ENCODE measurements at regions not wholly inside any gene's neighbourhood (a gene's known extent, or its start where the extent isn't known, plus 50 kb on each side); places are given as distances from the start of the nearest gene placed in this dataset.

GRCh38 chr1:213617133-213617532 lies 370.6 kb upstream of the PROX1 start:
- no peak for TF ChIP-seq FOXP2 (optimal IDR thresholded peaks at IDR 0.05; ENCODE audit: borderline replicate concordance, extremely low read depth, extremely low read length, insufficient read depth)
- no peak for TF ChIP-seq SIN3A (IDR thresholded peaks at IDR 0.05; ENCODE audit: borderline replicate concordance, insufficient read depth, low read length)
- no peak for TF ChIP-seq REST (IDR thresholded peaks at IDR 0.05; ENCODE audit: insufficient read depth in 1 of 2, low read depth in 2 of 2, low read length in 2 of 2)
- TF ChIP-seq TAF1 (IDR thresholded peaks at IDR 0.05; ENCODE audit: borderline replicate concordance, insufficient read depth, low read length): no peak
- TF ChIP-seq POLR2AphosphoS5 (IDR thresholded peaks at IDR 0.05; ENCODE audit: low read depth, low read length): no peak

GRCh38 chr1:213618094-213618493 lies 369.7 kb upstream of the PROX1 start:
- no peak for TF ChIP-seq REST (IDR thresholded peaks at IDR 0.05; ENCODE audit: insufficient read depth in 1 of 2, low read depth in 2 of 2, low read length in 2 of 2)
- TF ChIP-seq TAF1 (IDR thresholded peaks at IDR 0.05; ENCODE audit: borderline replicate concordance, insufficient read depth, low read length): no peak
- no peak for TF ChIP-seq SIN3A (IDR thresholded peaks at IDR 0.05; ENCODE audit: borderline replicate concordance, insufficient read depth, low read length)
- no peak for TF ChIP-seq POLR2AphosphoS5 (IDR thresholded peaks at IDR 0.05; ENCODE audit: low read depth, low read length)

GRCh38 chr1:213619026-213619425 lies 368.7 kb upstream of the PROX1 start:
- TF ChIP-seq FOXP2 (optimal IDR thresholded peaks at IDR 0.05; ENCODE audit: borderline replicate concordance, extremely low read depth, extremely low read length, insufficient read depth): no peak
- no peak for TF ChIP-seq REST (IDR thresholded peaks at IDR 0.05; ENCODE audit: insufficient read depth in 1 of 2, low read depth in 2 of 2, low read length in 2 of 2)
- TF ChIP-seq SIN3A (IDR thresholded peaks at IDR 0.05; ENCODE audit: borderline replicate concordance, insufficient read depth, low read length): no peak
- TF ChIP-seq TAF1 (IDR thresholded peaks at IDR 0.05; ENCODE audit: borderline replicate concordance, insufficient read depth, low read length): no peak
- TF ChIP-seq POLR2AphosphoS5 (IDR thresholded peaks at IDR 0.05; ENCODE audit: low read depth, low read length): no peak

GRCh38 chr1:213621077-213621476 lies 366.7 kb upstream of the PROX1 start:
- no peak for TF ChIP-seq POLR2AphosphoS5 (IDR thresholded peaks at IDR 0.05; ENCODE audit: low read depth, low read length)
- no peak for TF ChIP-seq SIN3A (IDR thresholded peaks at IDR 0.05; ENCODE audit: borderline replicate concordance, insufficient read depth, low read length)
- TF ChIP-seq REST (IDR thresholded peaks at IDR 0.05; ENCODE audit: insufficient read depth in 1 of 2, low read depth in 2 of 2, low read length in 2 of 2): no peak
- no peak for TF ChIP-seq FOXP2 (optimal IDR thresholded peaks at IDR 0.05; ENCODE audit: borderline replicate concordance, extremely low read depth, extremely low read length, insufficient read depth)
- TF ChIP-seq TAF1 (IDR thresholded peaks at IDR 0.05; ENCODE audit: borderline replicate concordance, insufficient read depth, low read length): no peak
